Nephron (organoid): ENCODE measurements at regions not wholly inside any gene's neighbourhood (a gene's known extent, or its start where the extent isn't known, plus 50 kb on each side); places are given as distances from the start of the nearest gene placed in this dataset.

Source experiments
- H3K27ac Mint-ChIP-seq, 3 experiments: 2 replicates each; pipeline ENCODE4 v1.8.0; 2020; ENCODE audit warnings: mixed read lengths in 3 of 3, mild to moderate bottlenecking in 2 of 3, moderate library complexity in 1 of 3
- H3K27me3 Mint-ChIP-seq: 2 replicates; pipeline ENCODE4 v1.8.0; 2021; ENCODE audit warnings: low read depth, mild to moderate bottlenecking, moderate library complexity, mixed read lengths
- H3K36me3 Mint-ChIP-seq: 2 replicates; pipeline ENCODE4 v1.8.0; 2020; ENCODE audit warnings: low read depth, mixed read lengths
- H3K4me1 Mint-ChIP-seq: 2 replicates; pipeline ENCODE4 v1.8.0; 2020; ENCODE audit warnings: mixed read lengths
- H3K4me3 Mint-ChIP-seq, 3 experiments: 2 replicates each; pipeline ENCODE4 v1.8.0; 2020; ENCODE audit warnings: mild to moderate bottlenecking in 3 of 3, mixed read lengths in 3 of 3, moderate library complexity in 2 of 3
- H3K9me3 Mint-ChIP-seq: 2 replicates; pipeline ENCODE4 v1.8.0; 2020; ENCODE audit warnings: mixed read lengths
- CTCF ChIP-seq, 3 experiments: fragments of 200-600 bp; sonication (generic); IDR thresholded peaks; one replicate each; pipeline ENCODE4 v1.5.0; 2021; ENCODE audit warnings: antibody characterized with exemption in 3 of 3; ENCODE audit not compliant: unreplicated experiment in 3 of 3

GRCh38 chrX:140447150-140447549 lies 57.7 kb downstream of the SOX3 start:
- H3K36me3 Mint-ChIP-seq: no peaks in the 10 kb centered on the region
- H3K27ac Mint-ChIP-seq: no peak overlapping the region
- no peaks in the 10 kb centered on the region for H3K4me1 Mint-ChIP-seq
- no peaks in the 10 kb centered on the region for H3K9me3 Mint-ChIP-seq
- H3K27me3 Mint-ChIP-seq: peaks cover 8% of the 10 kb centered on the region
- no peak overlapping the region for H3K4me3 Mint-ChIP-seq
- no peak for TF ChIP-seq CTCF (IDR thresholded peaks at IDR 0.05; ENCODE audit: unreplicated experiment in 3 of 3)

- Mint-ChIP-seq H3K27me3 (peaks cover 22% of the 10 kb centered on the region), H3K27ac (peak overlapping the region; percentile 32 to 83 (median 65)), H3K4me1 (peaks cover 7% of the 10 kb centered on the region), H3K4me3 (peak overlapping the region; percentile 37 to 54 (median 37)), H3K36me3 (no peaks in the 10 kb centered on the region), H3K9me3 (no peaks in the 10 kb centered on the region)
- TF ChIP-seq CTCF (IDR thresholded peaks at IDR 0.05; ENCODE audit: unreplicated experiment in 3 of 3): no peak
These were observed 64.0 kb downstream of the SOX3 start for GRCh38 chrX:140440876-140441275.

- Mint-ChIP-seq H3K36me3 (no peaks in the 10 kb centered on the region), H3K4me3 (peak overlapping the region; percentile 68 to 80 (median 76)), H3K4me1 (peaks cover 7% of the 10 kb centered on the region), H3K27ac (no peak overlapping the region), H3K9me3 (no peaks in the 10 kb centered on the region), H3K27me3 (peaks cover 22% of the 10 kb centered on the region)
- TF ChIP-seq CTCF (IDR thresholded peaks at IDR 0.05; ENCODE audit: unreplicated experiment in 3 of 3): no peak
These were observed 65.4 kb downstream of the SOX3 start for GRCh38 chrX:140439476-140439875.

- Mint-ChIP-seq H3K9me3 (no peaks in the 10 kb centered on the region), H3K4me3 (no peak overlapping the region), H3K27ac (no peak overlapping the region), H3K36me3 (no peaks in the 10 kb centered on the region), H3K27me3 (peaks cover 33% of the 10 kb centered on the region), H3K4me1 (no peaks in the 10 kb centered on the region)
- no peak for TF ChIP-seq CTCF (IDR thresholded peaks at IDR 0.05; ENCODE audit: unreplicated experiment in 3 of 3)
These were observed 70.5 kb downstream of the SOX3 start for GRCh38 chrX:140434347-140434746.

GRCh38 chrX:140433582-140433981 lies 71.3 kb downstream of the SOX3 start:
- Mint-ChIP-seq H3K36me3 (no peaks in the 10 kb centered on the region), H3K27ac (no peak overlapping the region), H3K27me3 (peaks cover 33% of the 10 kb centered on the region), H3K4me3 (no peak overlapping the region), H3K9me3 (no peaks in the 10 kb centered on the region), H3K4me1 (no peaks in the 10 kb centered on the region)
- no peak for TF ChIP-seq CTCF (IDR thresholded peaks at IDR 0.05; ENCODE audit: unreplicated experiment in 3 of 3)

- Mint-ChIP-seq H3K4me1 (no peaks in the 10 kb centered on the region), H3K27ac (no peak overlapping the region), H3K4me3 (no peak overlapping the region), H3K36me3 (no peaks in the 10 kb centered on the region), H3K27me3 (peaks cover 25% of the 10 kb centered on the region), H3K9me3 (no peaks in the 10 kb centered on the region)
- no peak for TF ChIP-seq CTCF (IDR thresholded peaks at IDR 0.05; ENCODE audit: unreplicated experiment in 3 of 3)
These were observed 72.3 kb downstream of the SOX3 start for GRCh38 chrX:140432346-140433175.
